GM13976 (cell line): ENCODE measurements at regions not wholly inside any gene's neighbourhood (a gene's known extent, or its start where the extent isn't known, plus 50 kb on each side); places are given as distances from the start of the nearest gene placed in this dataset.

Source experiments
- DNase-seq: peaks from one replicate; pipeline ENCODE4 v3.0.0; 2012; ENCODE audit warnings: low spot score
- in situ Hi-C: fragments of 300-500 bp; cut with MboI; formaldehyde crosslinking; loops from one replicate; pipeline ENCODE4 v1.12.0; 2022; ENCODE audit warnings: low sequenced_read_pairs, mixed read lengths, inconsistent platforms; ENCODE audit not compliant: unreplicated experiment
- TF ChIP-seq, protein P1 (sequence below): IDR thresholded peaks from 2 replicates; pipeline ENCODE4 v1.5.1; 2012; ENCODE audit warnings: borderline replicate concordance, mild to moderate bottlenecking; ENCODE audit not compliant: insufficient read depth; ENCODE audit errors: extremely low read depth, missing control alignments, control extremely low read depth

DNA sequence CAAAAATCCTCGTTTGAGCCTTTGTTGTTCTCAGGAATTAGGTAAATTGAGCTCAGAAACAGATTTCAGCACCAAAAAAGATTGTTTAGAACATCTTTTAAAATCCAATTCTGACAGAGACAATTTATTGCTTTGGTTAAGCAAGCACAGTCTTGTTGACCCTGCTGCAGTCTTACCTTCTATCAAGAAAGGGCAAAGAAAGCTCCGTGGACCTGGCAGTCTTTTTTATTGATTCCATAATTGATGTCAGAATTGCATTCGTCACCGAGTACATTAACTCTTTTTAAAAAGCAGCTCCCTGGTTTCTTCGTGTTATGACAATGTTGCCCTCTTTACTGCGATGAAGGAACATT lies 334.8 kb downstream of the FGFR2 start:
- DNase-seq: no peak
- TF ChIP-seq, protein P1, sequence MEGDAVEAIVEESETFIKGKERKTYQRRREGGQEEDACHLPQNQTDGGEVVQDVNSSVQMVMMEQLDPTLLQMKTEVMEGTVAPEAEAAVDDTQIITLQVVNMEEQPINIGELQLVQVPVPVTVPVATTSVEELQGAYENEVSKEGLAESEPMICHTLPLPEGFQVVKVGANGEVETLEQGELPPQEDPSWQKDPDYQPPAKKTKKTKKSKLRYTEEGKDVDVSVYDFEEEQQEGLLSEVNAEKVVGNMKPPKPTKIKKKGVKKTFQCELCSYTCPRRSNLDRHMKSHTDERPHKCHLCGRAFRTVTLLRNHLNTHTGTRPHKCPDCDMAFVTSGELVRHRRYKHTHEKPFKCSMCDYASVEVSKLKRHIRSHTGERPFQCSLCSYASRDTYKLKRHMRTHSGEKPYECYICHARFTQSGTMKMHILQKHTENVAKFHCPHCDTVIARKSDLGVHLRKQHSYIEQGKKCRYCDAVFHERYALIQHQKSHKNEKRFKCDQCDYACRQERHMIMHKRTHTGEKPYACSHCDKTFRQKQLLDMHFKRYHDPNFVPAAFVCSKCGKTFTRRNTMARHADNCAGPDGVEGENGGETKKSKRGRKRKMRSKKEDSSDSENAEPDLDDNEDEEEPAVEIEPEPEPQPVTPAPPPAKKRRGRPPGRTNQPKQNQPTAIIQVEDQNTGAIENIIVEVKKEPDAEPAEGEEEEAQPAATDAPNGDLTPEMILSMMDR: no peak
- in situ Hi-C loops: no loop called here

DNA sequence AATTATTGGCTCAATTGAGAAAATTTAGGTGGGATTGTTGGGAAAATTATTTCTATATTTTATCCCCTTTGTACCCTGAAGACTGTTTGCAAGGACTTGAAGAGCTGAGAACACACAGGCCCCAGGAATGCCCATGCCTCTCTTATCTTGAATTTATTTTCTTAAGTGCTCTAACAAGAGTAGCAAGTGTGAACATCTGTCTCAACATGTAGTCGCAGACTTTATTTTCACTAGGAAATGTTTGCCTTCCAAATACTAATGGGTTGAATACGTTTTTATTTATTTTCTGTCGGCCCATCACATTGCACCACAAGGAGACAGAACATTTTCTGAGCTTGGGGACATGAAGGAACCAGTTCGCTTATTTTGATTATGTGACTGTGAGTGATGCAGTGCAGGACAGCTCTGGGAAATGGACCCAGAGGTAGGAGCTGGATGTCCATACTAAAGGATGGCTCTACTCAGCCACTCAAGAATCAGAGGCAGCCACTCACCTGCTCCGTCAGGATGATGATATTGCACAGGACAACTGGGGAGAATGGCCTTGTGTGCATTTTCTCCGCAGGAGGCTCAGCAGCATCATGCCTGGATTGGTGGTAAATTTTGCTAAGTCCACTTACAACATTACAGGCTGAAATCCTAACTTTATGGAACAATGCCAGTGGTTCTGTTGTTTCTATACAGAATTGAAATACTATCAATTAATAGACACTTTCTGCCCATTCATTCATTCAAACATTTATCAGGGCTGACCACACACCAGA lies 332.7 kb downstream of the FGFR2 start:
- DNase-seq: no peak
- in situ Hi-C loops: no loop called here
- TF ChIP-seq, protein P1: no peak

DNA sequence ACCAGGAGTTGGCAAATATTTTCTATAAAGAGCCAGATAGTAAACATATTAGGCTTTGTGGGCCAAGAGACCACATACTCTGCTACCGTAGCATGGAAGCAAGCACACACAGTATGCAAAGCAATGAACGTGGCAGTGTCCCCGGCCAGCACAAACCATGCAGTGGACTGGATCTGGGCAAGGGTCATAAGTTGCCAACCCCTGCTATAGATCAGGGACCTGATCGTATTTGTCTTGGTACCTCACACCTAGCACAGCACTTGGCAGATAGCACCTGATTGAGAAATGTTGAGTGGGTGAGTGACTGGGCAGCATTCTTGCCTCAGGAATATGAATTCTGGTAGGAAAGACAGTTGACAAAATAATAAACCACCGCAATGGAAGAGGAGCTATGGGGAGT lies 331.9 kb downstream of the FGFR2 start:
- TF ChIP-seq, protein P1: no peak
- in situ Hi-C loops: no loop called here
- no peak for DNase-seq

DNA sequence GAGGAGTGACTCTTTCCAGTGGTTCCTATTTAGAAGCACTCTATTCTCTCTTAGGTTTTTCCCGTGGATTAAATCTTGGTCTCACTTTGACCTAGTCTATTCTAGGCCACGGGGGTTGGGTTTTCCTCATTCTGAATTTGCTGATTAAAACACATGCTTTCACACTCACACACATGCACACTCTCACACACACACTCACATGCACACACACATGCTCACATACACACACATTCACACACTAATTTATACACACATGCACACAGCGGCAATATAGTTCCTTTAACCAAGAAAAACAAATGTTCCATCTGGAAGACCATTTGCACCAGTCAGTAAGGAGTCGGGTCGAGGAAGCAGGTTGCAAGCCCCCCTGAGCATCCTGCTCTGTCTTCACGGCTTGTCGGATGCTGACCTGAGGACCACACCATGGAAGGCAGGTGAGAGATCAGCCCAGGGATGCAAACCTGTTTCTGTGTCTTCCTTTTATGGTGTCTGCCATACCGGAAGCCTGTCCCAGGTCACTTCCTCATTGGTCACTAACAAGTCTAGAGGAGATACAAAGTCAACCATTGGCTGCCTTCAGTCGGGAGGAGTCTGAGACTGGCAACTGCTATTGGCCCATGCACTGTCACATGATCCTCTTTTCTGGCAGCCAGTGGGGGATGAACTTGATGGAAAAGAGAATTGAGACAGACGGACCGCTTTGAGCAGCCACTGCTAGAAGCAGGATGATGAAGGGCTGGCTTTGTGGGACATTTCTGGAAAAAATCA lies 330.8 kb downstream of the FGFR2 start:
- TF ChIP-seq, protein P1: no peak
- no peak for DNase-seq
- in situ Hi-C loops: no loop called here

DNA sequence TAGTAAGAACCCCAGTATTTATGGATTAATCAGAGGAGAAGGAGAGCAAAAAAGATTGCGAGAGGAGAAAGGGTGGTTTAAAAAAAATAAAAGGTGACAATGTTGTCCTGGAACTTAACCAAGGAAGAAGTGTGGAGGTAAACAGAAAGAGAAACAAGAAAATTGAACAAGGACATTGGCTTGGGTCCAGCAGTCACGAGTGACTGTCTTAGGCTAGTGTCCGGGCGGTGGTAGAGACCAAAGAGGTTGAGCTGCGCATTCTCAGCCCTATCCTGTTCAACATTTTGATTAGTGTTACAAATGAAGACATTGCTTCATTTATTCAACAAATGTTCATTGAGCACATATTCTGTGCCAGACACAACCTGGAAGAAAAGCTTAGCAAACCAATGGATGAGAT lies 329.9 kb downstream of the FGFR2 start:
- in situ Hi-C loops: no loop called here
- TF ChIP-seq, protein P1: no peak
- no peak for DNase-seq

DNA sequence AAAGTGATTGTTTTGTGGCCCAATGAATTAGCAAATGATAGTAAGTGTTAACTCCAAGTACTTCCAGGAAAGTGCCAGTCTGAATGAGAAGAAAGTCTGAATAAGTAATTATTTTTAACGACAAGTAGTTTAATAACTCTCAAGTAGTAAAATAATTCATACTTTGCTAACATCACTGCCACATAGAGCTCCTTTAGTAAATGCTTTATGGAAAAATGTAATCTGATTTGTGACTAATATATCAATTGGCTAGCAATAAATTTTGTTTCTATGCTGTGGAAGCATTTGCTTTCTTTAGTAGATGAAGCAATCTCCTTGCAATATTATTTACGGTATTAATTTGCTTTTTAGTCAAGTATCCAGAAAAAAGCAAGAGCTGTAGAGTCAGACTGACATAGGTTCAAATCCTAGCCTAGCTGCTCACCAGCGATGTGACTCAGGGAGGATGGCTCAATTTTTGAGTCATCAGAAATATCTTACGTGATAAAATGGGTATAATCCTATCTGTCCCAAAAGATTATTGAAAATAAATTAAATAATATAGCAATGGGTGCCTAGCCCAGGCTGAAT lies 329.3 kb downstream of the FGFR2 start:
- no peak for DNase-seq
- TF ChIP-seq, protein P1: no peak
- in situ Hi-C loops: no loop called here
